ENCODE measurements at regions not wholly inside any gene's neighbourhood (a gene's known extent, or its start where the extent isn't known, plus 50 kb on each side); places are given as distances from the start of the nearest gene placed in this dataset.

DNA sequence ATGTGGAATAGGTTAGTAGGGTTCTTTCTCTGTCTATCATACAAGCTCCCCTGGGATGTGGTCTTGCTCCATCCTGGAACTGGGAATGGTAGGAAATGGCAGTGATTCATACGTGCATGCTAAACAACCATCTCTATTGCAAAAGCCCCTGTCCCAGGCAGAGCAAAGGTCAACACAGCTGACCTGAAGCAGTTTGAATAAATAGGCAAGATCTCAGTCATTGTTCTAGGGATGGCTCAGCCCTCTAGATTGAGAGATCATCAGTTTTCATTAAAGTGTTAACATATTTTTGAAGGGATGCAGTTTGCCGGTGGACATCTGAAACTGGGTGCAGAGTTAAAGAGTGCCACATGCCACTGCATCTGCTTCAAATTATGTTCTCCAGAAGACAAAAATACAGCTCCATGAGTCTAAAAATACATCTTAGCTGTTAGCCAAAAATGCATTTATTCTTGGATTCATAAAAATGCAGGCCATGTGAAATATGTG lies 224.1 kb downstream of the ESM1 start:
- no peak overlapping the region for H3K4me3 Mint-ChIP-seq
- no peaks in the 10 kb centered on the region for H3K9me3 Mint-ChIP-seq
- H3K36me3 Mint-ChIP-seq (ENCODE audit: insufficient read depth), result no peaks in the 10 kb centered on the region
- H3K27ac Mint-ChIP-seq, result peak overlapping the region in 1 of 2 donors; percentile 7
- H3K27me3 Mint-ChIP-seq, result no peaks in the 10 kb centered on the region
- DNase-seq (no peak), ATAC-seq (replicated peaks) (no peak)
- peaks cover 10 to 24% of the 10 kb centered on the region in 2 donors for H3K4me1 Mint-ChIP-seq (ENCODE audit: low read depth in 2 of 2)

- Mint-ChIP-seq H3K36me3 (ENCODE audit: insufficient read depth) (no peaks in the 10 kb centered on the region), H3K4me1 (ENCODE audit: low read depth in 2 of 2) (peaks cover 17 to 31% of the 10 kb centered on the region in 2 donors), H3K27ac (peak overlapping the region in 1 of 2 donors; percentile 7), H3K27me3 (no peaks in the 10 kb centered on the region), H3K4me3 (no peak overlapping the region), H3K9me3 (no peaks in the 10 kb centered on the region)
- ATAC-seq (replicated peaks), result peak; percentile 22
- no peak for DNase-seq
Measured at GRCh38 chr5:54760182-54760935, 225.0 kb downstream of the ESM1 start.

DNA sequence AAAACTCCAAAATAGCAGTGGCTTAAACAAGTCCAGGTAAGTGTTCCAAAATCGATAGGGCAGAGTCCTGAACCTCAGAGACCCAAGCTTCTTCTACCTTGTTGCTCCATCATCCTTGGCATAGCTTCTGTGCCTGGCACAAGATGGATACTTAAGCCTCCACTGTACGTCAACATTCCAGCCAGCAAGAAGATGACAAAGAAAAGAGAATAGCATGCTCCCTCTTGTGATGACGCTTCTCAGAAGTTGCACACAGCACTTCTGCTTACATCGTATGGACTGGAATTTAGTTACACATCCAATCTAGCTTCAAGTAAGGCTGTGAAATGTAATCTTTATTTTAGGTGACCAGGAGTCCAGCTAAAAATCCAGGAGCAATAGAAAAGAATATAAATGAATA lies 227.4 kb downstream of the ESM1 start:
- Mint-ChIP-seq H3K4me1 (ENCODE audit: low read depth in 2 of 2) (peaks cover 17 to 31% of the 10 kb centered on the region in 2 donors), H3K4me3 (no peak overlapping the region), H3K27ac (no peak overlapping the region), H3K27me3 (no peaks in the 10 kb centered on the region), H3K36me3 (ENCODE audit: insufficient read depth) (no peaks in the 10 kb centered on the region), H3K9me3 (no peaks in the 10 kb centered on the region)
- no peak for ATAC-seq (replicated peaks)
- DNase-seq, result no peak

GRCh38 chr5:54757541-54757940 lies 227.9 kb downstream of the ESM1 start:
- Mint-ChIP-seq H3K9me3 (no peaks in the 10 kb centered on the region), H3K36me3 (ENCODE audit: insufficient read depth) (no peaks in the 10 kb centered on the region), H3K27ac (no peak overlapping the region), H3K27me3 (no peaks in the 10 kb centered on the region), H3K4me1 (ENCODE audit: low read depth in 2 of 2) (peaks cover 17 to 31% of the 10 kb centered on the region in 2 donors), H3K4me3 (no peak overlapping the region)
- DNase-seq (no peak), ATAC-seq (replicated peaks) (no peak)

DNA sequence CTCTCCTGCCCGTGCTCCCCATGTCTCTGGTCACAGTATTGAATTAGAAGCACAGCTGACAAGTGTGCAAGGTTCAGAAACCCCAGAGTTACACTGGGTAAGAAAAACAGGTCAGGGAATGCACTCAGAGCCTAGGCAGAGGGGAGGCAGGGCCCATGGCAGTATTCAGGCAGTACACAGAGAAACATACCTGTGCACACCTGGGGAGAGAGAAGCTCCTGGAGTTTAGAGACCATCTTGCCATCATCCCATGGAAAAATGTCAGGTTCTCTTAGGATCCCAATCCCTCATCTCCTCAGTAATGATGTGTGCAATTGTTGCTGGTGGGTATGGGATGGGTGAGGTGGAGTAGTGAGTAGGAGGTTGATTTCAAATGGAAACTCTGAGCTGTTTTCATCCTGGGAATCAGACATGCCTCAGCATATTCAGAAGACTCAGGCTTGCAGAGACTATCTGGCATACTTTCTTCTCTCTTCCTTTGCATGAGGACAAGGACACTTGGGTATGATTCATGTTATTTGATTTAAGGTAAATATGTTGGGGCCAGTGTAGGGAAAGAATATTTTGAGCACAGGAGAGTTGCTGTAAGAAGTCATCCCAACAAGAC lies 228.5 kb downstream of the ESM1 start:
- Mint-ChIP-seq H3K4me3 (peak overlapping the region; percentile 58 to 63), H3K36me3 (ENCODE audit: insufficient read depth) (no peaks in the 10 kb centered on the region), H3K9me3 (no peaks in the 10 kb centered on the region), H3K27ac (peak overlapping the region; percentile 56 to 83), H3K4me1 (ENCODE audit: low read depth in 2 of 2) (peaks cover 17 to 31% of the 10 kb centered on the region in 2 donors), H3K27me3 (no peaks in the 10 kb centered on the region)
- no peak for DNase-seq
- no peak for ATAC-seq (replicated peaks)

GRCh38 chr5:54756301-54756700 lies 229.1 kb downstream of the ESM1 start:
- Mint-ChIP-seq H3K4me3 (peak overlapping the region; percentile 58 to 63), H3K36me3 (ENCODE audit: insufficient read depth) (no peaks in the 10 kb centered on the region), H3K4me1 (ENCODE audit: low read depth in 2 of 2) (peaks cover 17 to 33% of the 10 kb centered on the region in 2 donors), H3K27ac (peak overlapping the region; percentile 56 to 83), H3K27me3 (no peaks in the 10 kb centered on the region), H3K9me3 (no peaks in the 10 kb centered on the region)
- no peak for DNase-seq
- peak; percentile 43 for ATAC-seq (replicated peaks)

- Mint-ChIP-seq H3K4me3 (no peak overlapping the region), H3K4me1 (ENCODE audit: low read depth in 2 of 2) (peaks cover 16 to 28% of the 10 kb centered on the region in 2 donors), H3K36me3 (ENCODE audit: insufficient read depth) (no peaks in the 10 kb centered on the region), H3K27ac (no peak overlapping the region), H3K9me3 (no peaks in the 10 kb centered on the region), H3K27me3 (no peaks in the 10 kb centered on the region)
- ATAC-seq (replicated peaks) (no peak), DNase-seq (no peak)
Measured at GRCh38 chr5:54754878-54755277, 230.5 kb downstream of the ESM1 start.

DNA sequence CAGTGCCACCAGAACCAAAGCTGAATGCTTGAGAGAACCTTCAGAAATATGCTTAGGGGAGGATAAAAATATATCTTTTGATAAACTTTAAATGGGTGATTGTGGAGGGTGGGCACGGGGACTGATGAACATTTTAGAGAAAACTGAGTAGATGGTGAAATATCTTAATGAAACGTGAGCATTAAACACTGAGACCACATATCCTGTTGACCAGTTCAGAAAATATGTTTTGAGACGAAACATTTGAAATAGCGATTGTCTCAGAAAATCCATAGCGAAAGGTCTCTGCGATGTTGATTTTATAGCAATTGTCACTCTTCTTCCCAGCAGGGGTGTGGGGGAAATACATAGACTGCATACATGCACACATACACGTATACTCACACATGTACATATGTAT lies 231.0 kb downstream of the ESM1 start:
- H3K9me3 Mint-ChIP-seq, result no peaks in the 10 kb centered on the region
- H3K4me1 Mint-ChIP-seq (ENCODE audit: low read depth in 2 of 2), result peaks cover 16 to 28% of the 10 kb centered on the region in 2 donors
- no peaks in the 10 kb centered on the region for H3K36me3 Mint-ChIP-seq (ENCODE audit: insufficient read depth)
- no peaks in the 10 kb centered on the region for H3K27me3 Mint-ChIP-seq
- H3K27ac Mint-ChIP-seq, result no peak overlapping the region
- ATAC-seq (replicated peaks) (no peak), DNase-seq (no peak)
- no peak overlapping the region for H3K4me3 Mint-ChIP-seq

DNA sequence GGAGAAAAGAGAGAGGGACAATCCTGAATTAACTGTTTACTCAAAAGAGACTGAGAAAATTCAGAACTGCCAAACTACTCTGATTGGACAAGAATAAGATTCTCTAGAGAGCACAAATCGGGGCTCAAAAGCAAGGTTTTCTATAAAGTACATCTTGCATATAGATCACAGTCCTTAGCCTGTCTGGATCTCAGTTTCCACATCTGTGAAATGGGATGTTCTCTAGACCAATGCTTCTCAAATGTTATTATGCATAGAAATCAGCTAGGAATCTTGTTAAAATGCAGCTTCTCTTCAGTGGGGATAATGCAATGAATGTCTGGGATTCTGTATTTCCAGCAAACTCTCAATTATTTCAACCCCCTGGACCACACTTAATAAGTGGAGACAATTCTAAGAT lies 231.6 kb downstream of the ESM1 start:
- Mint-ChIP-seq H3K9me3 (no peaks in the 10 kb centered on the region), H3K4me1 (ENCODE audit: low read depth in 2 of 2) (peaks cover 16 to 28% of the 10 kb centered on the region in 2 donors), H3K36me3 (ENCODE audit: insufficient read depth) (no peaks in the 10 kb centered on the region), H3K4me3 (no peak overlapping the region), H3K27me3 (no peaks in the 10 kb centered on the region), H3K27ac (no peak overlapping the region)
- no peak for DNase-seq
- no peak for ATAC-seq (replicated peaks)

GRCh38 chr5:54753034-54753433 lies 232.4 kb downstream of the ESM1 start:
- DNase-seq (no peak), ATAC-seq (replicated peaks) (no peak)
- no peak overlapping the region for H3K27ac Mint-ChIP-seq
- H3K4me3 Mint-ChIP-seq, result no peak overlapping the region
- peaks cover 16 to 28% of the 10 kb centered on the region in 2 donors for H3K4me1 Mint-ChIP-seq (ENCODE audit: low read depth in 2 of 2)
- H3K9me3 Mint-ChIP-seq, result no peaks in the 10 kb centered on the region
- H3K36me3 Mint-ChIP-seq (ENCODE audit: insufficient read depth), result no peaks in the 10 kb centered on the region
- H3K27me3 Mint-ChIP-seq, result no peaks in the 10 kb centered on the region

DNA sequence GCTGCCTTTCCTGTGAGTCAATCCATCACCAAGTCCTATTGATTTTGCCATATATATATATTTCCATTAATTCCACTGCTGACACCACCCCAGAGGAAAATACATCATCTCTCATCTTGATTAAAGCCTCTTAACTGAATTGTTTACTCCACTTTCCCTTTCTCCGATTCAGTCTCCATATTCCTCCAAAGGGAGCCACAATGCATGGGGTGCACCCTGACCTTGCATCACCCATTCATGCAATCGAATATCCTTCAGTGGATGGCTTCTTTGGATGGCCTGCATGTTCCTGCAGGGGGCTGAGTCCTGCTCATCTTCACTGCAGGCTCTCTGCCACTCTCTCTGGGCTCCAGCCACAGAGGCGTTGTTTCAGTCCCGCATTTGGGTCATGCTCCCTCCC lies 231.0 kb downstream of the SNX18 start:
- no peak overlapping the region for H3K27ac Mint-ChIP-seq
- H3K27me3 Mint-ChIP-seq, result no peaks in the 10 kb centered on the region
- no peaks in the 10 kb centered on the region for H3K36me3 Mint-ChIP-seq (ENCODE audit: insufficient read depth)
- ATAC-seq (replicated peaks), result no peak
- H3K9me3 Mint-ChIP-seq, result no peaks in the 10 kb centered on the region
- no peak overlapping the region for H3K4me3 Mint-ChIP-seq
- no peak for DNase-seq
- peaks cover 13 to 31% of the 10 kb centered on the region in 2 donors for H3K4me1 Mint-ChIP-seq (ENCODE audit: low read depth in 2 of 2)

- no peaks in the 10 kb centered on the region for H3K9me3 Mint-ChIP-seq
- no peaks in the 10 kb centered on the region for H3K27me3 Mint-ChIP-seq
- DNase-seq (no peak), ATAC-seq (replicated peaks) (no peak)
- no peak overlapping the region for H3K27ac Mint-ChIP-seq
- peaks cover 15 to 39% of the 10 kb centered on the region in 2 donors for H3K4me1 Mint-ChIP-seq (ENCODE audit: low read depth in 2 of 2)
- no peaks in the 10 kb centered on the region for H3K36me3 Mint-ChIP-seq (ENCODE audit: insufficient read depth)
- H3K4me3 Mint-ChIP-seq, result no peak overlapping the region
Measured at GRCh38 chr5:54746777-54747398, 229.3 kb downstream of the SNX18 start.

DNA sequence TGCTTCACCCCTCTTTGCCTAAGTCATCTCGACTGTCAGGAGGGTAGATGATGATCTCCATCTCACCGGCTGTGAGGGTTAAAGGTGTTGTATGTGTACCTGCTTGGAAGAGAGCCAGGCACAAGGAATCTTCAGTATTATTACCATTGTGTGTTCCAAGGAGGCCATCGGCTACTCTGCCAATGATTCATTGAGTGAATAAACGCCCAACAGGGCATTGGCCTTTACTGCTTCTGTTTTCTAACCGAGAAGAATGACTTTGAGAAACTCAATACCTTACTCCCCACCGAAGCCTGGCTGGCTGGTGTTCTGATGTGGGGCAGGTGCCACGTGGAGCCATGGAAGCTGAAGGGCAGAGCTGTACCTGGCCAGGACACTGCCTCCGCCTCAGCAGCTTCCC lies 228.8 kb downstream of the SNX18 start:
- no peaks in the 10 kb centered on the region for H3K36me3 Mint-ChIP-seq (ENCODE audit: insufficient read depth)
- no peak for ATAC-seq (replicated peaks)
- H3K9me3 Mint-ChIP-seq, result no peaks in the 10 kb centered on the region
- H3K4me1 Mint-ChIP-seq (ENCODE audit: low read depth in 2 of 2), result peaks cover 15 to 37% of the 10 kb centered on the region in 2 donors
- H3K4me3 Mint-ChIP-seq, result no peak overlapping the region
- no peaks in the 10 kb centered on the region for H3K27me3 Mint-ChIP-seq
- H3K27ac Mint-ChIP-seq, result no peak overlapping the region
- DNase-seq, result no peak

- Mint-ChIP-seq H3K36me3 (ENCODE audit: insufficient read depth) (no peaks in the 10 kb centered on the region), H3K9me3 (no peaks in the 10 kb centered on the region), H3K27ac (no peak overlapping the region), H3K4me1 (ENCODE audit: low read depth in 2 of 2) (peaks cover 15 to 36% of the 10 kb centered on the region in 2 donors), H3K4me3 (no peak overlapping the region), H3K27me3 (no peaks in the 10 kb centered on the region)
- no peak for ATAC-seq (replicated peaks)
- DNase-seq, result no peak
Measured at GRCh38 chr5:54745599-54745998, 228.0 kb downstream of the SNX18 start.
